GM10266 (cell line): ENCODE measurements at regions not wholly inside any gene's neighbourhood (a gene's known extent, or its start where the extent isn't known, plus 50 kb on each side); places are given as distances from the start of the nearest gene placed in this dataset.

Source experiments
- DNase-seq: peaks from one replicate; pipeline ENCODE4 v3.0.0; 2012; ENCODE audit errors: extremely low spot score
- TF ChIP-seq, protein P1 (sequence below): IDR thresholded peaks from 2 replicates; pipeline ENCODE4 v1.5.1; 2012; ENCODE audit warnings: mild to moderate bottlenecking, low read depth; ENCODE audit not compliant: control insufficient read depth, insufficient read depth; ENCODE audit errors: missing control alignments

DNA sequence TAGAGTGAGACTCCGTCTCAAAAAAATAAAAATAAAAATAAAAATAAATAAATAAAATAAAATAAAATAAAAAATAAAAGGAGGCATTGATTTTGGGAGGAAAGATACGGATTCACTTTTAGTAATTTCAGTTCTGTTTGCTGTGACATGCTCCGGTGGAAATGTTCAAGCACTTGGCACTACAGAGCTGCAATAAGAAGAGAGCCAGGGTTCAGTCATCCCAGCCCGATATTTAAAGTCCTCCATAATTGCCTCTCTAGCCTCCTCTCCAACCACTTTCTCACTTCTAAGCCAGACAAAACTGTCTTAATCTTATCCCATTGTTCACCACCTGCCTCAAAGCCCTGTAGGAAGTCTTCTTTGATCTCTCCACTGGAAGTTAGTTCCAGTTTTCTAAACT is 55.0 kb upstream of the MACF1 start:
- TF ChIP-seq, protein P1, sequence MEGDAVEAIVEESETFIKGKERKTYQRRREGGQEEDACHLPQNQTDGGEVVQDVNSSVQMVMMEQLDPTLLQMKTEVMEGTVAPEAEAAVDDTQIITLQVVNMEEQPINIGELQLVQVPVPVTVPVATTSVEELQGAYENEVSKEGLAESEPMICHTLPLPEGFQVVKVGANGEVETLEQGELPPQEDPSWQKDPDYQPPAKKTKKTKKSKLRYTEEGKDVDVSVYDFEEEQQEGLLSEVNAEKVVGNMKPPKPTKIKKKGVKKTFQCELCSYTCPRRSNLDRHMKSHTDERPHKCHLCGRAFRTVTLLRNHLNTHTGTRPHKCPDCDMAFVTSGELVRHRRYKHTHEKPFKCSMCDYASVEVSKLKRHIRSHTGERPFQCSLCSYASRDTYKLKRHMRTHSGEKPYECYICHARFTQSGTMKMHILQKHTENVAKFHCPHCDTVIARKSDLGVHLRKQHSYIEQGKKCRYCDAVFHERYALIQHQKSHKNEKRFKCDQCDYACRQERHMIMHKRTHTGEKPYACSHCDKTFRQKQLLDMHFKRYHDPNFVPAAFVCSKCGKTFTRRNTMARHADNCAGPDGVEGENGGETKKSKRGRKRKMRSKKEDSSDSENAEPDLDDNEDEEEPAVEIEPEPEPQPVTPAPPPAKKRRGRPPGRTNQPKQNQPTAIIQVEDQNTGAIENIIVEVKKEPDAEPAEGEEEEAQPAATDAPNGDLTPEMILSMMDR: no peak
- no peak for DNase-seq

DNA sequence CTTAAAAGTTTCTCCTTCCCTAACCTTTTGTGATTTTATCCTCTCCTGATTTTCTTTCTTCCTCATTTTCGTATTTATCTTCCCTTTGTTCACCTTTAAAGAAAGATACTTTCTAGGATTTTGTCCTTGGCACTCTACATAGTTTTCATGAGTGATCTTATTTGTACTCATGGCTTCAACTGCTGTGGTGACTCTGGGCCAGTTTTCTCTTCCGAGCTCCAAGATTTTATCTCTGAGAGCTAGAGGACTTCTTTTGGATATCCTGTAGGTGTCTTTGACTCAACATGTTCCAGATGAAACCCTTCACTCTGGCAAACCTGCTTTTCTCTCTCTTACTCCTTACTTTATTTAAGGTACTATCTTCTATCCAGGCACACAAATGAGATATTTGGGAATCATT is 53.7 kb upstream of the MACF1 start:
- TF ChIP-seq, protein P1: no peak

DNA sequence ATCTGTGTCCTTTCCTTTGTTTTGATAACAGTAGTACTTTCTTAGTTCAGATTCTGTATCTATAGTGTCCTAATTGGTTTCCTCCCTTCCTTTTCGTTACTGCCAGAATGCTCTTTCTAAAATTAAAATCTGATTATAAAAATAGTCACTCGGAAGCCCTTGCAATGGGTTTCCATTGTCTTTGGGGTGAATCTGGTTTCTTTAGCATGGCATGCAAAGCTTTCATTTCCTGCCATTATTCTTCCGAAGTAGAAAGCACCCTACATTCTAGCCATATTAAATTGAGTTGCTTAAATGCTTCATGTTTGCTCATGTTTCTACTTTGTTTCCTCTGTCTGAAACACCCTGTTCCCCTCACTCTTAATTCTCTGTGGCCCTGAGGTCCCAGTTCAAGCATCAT is 53.2 kb upstream of the MACF1 start:
- no peak for DNase-seq
- TF ChIP-seq, protein P1: no peak

More for the DNA sequence above, 53.7 kb upstream of the MACF1 start:
- DNase-seq: no peak

DNA sequence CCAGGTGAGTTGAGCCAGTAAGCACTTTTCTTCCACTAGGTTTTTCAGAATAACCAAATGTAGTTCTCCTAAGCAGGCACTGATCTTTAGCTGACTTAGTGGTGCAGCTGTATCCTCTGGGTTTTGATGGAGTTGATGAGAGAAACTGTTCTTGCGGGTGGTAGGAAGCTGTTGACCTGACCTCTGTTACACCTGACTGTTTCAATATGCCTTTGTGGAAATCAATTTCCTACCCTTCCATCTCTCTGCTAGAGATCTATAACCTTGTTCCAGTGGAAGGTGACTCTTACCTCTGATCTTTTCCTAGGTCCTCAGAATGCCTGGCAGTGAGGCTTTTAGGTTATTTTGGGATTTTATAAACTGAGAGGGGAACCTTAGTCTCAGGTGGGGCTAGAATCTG is 51.6 kb upstream of the MACF1 start:
- no peak for DNase-seq

DNA sequence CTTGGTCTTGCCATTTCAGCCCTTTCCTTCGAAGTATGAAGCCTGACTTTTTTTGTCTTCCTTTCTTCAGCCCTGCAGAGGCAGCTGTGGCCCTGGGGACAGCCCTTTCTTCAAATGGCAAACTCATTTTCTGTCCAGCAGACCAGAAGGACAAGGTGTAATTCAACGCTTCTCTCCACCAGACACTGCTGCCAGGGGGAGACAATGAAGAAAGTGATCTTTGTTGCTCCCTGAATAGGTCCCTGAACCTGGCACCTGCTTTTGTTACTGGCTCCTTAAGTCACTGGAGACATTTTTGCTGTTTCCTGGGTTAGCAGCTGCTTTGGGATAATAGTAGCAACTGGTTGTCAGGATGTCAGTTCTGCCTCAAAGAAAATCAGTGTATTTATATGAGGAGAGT is 50.8 kb upstream of the MACF1 start:
- no peak for DNase-seq
- TF ChIP-seq, protein P1: no peak

More for the DNA sequence above, 51.6 kb upstream of the MACF1 start:
- TF ChIP-seq, protein P1: no peak

DNA sequence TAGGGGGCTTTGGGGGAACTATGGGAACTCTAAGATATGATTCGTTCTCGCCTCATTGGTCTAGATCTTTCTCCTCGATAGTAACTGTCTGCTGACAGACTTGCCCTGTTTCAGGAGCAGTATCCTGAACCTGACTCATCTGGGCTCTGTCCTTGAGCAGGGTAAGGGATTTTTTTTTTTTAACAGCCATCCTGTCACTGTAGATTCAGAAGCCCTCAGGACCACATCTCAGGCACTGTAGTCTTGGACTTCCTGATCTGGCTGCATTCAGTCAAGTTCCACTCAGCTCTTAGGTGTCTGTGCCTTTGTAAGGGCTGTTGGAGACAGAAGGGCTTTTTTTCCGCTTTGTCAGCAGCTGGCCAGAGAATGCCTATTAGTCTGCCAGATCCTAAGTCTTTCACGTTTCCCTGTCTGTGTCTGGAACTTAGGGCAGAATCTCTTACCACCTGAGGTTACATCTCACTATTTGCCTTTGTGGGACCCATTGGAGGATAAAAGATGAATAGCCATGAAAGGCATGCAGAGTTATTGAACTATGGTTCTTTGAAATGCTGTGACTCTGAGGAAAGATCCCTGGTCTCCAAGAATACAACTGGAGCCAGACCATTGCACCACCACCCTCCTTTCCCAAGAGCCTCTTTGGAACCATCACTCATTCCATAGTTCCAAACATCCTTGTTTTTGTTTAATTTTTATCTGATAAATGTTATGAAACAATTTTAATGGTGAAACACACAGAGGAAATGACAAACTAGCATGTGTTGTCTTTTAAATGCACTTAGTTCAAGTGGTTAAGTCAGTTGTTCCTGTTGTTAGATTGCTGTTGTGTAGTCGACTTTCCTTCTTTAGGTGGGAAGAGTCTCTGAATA is 49.7 kb upstream of the MACF1 start:
- TF ChIP-seq, protein P1: no peak
- DNase-seq: no peak
